ENCODE measurements at regions not wholly inside any gene's neighbourhood (a gene's known extent, or its start where the extent isn't known, plus 50 kb on each side); places are given as distances from the start of the nearest gene placed in this dataset.
A peak's percentile ranks its signal among the peaks of the same experiment; 100 is the strongest.

DNA sequence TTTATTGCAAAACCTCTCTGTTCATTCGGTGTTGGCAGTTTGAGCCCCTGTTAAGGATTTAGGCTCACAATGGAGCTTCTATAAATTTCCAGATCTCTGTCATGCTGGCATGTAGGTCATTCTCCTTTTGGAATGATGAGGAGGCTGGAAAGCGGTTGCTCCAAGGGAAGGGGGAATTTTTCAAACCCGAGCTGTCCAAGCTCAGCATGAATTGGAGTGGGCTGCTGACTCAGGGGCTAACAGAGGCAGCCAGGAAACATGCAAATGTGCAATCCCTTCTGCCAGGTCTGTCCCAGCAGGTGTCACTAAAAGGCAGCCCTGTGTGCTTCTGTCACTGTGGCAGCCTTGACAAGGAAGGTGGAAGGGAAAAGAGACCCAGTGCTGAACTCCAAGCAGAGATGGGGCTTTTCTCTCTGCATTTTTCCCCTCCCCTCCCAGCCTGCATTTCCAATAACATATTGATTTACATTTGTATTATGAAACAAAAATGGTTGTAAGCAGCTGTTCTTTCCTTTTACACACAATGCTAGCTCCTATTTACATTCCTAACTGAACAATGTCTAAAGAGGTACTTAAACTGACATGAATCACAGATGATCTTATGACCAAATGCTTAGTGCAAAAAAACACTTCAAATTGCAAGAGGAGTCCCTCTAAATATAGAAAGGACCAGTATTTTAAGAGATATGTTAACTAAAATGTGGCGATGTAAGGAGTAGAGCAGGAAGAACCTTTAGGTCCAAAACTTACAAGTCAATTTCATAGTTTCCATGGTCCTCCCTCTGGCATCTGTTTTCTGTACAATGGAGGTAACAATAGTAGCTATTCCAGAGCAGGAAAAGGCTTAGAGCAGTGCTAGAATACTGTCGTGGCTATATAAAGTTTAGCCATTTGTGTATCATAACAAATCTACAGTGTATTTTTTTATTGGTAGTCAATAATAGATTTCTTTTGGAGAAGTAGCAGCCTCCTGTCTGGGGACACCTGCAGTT lies 84.5 kb upstream of the ATP10A start:
- DNase-seq = peak; percentile 32

DNA sequence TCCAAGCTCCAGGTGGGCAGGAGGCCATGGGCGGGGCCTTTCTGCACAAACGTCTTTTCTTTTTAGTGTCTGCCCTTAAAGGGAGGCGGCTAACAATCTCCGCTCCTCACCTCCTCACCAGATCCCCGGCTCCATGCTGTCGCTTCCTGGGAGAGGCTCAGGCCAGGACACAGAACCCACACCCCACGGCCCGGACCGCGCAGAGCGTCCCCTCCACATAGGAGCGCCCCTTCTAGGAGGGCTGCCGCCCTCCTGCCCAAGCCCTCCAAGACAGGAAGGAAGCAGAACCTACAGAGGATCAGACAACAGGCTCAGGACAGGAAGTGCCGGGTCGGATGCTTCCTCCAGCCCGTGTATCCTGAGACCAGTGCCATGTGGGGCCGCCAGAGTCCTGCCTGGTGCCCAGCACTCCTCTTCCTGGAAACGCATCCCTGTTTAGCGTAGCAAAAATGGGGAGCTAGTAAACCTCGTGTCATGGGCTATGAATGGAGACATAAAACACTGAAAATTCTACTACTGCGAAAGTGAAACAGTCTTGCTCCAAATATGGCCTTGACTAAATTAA lies 83.2 kb upstream of the ATP10A start:
- no peak for DNase-seq

DNA sequence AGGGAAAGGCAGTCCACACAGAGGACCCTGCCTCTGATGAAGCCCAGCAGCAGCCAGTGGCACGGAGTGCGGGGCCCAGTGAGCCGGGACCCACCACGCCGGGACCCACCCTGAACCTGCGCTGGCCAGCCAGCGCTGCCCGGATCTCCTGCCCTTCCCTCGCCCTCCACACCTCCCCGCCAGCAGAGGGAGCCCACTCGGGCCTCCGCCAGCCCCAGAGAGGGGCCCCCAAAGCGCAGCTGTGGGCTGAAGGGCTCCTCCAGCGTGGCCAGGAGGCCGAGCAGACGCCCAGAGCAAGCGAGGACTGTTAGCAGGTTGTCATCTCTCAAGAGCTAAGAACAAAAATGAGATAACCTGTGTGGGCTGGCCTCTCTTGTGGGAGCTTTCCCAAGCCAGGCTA lies 81.3 kb upstream of the ATP10A start:
- no peak for DNase-seq

DNA sequence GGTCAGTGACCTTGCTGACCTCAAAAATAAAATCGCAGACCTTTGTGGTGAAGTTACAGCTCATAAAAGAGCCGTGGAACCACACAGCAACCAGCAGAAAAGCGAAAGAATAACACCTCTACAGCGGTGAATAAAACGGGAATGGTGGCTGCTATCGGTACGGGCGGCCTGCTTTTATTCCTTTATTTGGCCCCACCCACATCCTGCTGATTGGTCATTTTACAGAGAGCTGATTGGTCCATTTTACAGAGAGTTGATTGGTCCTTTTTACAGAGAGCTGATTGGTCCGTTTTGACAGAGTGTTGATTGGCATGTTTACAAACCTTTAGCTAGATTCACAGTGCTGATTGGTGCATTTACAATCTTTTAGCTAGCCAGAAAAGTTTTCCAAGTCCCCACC lies 80.7 kb upstream of the ATP10A start:
- DNase-seq = no peak

DNA sequence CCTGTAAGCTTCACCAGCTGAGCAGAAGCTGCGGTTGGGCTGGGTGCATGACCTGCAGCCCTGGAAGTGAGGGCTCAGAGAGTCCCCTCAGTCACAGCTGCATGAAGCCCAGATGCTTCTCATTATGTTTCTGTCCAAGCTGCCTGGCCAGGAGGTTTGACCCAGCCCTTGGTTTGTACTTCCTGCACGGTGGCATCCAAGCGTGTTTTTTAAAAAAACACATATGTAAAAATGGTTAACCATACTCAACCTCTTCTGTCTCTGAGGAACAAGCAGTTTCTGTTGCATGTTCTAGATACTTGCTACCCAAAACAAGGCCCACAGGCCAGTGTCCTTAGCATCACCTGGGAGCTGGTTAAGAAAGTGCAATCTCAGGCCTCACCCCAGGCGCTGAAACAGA lies 76.0 kb upstream of the ATP10A start:
- no peak for DNase-seq

DNA sequence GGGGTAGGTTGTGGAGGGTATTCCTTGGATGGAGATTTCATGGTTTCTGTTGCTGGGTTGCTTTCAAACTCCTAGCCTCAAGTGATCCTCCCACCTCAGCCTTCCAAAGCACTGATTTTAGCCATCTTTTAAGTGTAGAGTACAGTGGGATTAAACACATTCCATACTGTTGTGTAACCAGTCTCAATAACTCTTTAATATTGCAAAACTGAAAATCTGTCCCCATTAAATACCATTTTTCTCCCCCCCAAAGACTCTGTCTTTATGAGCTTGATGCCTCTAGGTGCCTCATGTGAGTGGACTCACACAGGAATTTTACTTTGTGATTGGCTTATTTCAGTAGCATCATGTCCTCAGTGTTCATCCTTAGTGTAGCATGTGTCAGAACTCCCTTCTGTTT lies 74.7 kb upstream of the ATP10A start:
- no peak for DNase-seq

DNA sequence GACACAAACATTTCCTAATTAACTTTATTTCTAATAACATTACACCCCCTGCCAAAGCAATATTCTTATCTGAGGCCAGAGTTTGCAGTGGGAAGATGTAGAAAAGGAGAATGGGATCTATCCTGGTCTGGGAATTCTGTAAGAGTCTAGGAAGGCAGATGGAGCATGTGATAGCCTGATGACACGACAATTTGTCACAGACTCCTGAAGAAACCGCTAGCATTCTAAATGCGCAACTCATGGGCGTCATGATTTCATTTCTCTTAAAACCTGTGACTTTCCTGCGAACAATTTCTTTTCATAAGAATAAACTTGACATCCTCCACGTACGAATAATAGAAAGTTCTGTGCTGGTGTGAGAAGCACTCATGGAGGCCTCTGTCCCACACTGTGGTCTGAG lies 72.9 kb upstream of the ATP10A start:
- peak; percentile 30 for DNase-seq

DNA sequence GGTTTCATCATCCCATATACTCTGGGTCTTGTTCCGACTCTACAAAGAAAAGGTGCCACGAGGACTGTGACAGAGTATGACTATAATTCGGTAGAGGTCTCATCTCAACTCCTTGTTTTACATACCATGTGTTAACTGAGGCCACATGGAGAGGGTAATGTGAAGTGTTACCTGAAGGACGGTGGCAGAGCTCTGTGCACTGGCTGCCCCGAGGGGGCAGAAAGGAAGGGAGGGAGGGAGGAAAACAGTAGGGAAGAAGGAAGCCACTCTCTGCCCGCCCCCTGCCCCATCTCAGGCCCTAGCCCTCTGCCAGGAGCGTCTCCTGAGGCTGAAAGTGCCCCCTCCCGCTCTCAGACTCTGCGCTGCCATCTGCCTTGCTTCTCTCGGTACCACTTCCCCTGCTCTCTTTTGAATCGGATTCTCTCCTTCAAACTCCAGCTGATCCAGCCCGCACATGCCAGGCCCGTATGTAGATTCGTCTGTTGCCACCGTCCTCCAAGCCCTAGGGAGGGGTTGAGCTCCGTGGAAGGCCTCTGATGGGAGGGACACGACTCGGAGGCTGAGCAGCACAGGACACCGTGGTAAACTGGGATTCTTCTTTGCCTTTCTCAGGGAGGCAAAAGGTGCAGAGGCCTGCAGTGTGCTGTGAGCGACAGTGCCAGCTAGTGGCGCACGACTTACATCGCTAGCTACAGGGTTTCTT lies 70.5 kb upstream of the ATP10A start:
- peak; percentile 92 for DNase-seq

DNA sequence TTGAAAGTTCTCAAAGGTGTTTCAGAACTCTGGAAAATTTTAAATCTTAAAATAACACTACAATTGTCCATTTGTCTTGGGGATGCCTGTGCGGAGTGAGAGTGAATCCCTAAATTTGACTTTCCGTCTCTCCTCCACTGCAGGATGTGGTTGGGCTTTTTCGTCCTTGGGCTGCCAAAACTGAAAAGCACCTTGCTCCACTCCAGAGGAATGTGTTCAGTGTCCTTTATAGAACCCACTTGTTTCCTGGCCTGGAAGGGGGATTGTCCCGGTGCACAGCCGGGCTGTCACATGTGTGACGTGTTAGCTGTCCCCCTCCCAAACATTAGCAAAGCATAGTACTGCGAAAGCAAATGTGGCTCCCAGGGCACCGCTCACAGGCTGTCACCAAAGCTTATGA lies 69.6 kb upstream of the ATP10A start:
- DNase-seq = no peak

DNA sequence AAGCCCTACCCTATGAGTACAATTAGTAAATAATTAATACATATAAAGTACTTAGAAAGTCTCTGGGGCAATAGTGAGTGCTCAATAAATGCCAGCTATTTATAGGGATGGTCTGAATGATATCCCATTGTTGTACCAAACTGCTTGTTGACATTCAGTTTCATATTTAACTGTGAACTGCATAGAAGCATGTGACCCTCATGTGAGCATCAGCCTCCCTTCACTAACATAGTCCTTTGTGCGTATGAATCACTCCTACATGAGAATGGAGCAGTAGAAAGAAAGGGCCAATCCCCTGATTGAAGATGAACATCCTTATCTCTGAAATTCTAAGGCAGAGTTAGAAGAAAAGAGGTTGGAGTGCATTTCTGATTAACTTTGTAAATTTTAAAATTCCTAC lies 68.7 kb upstream of the ATP10A start:
- peak; percentile 40 for DNase-seq

DNA sequence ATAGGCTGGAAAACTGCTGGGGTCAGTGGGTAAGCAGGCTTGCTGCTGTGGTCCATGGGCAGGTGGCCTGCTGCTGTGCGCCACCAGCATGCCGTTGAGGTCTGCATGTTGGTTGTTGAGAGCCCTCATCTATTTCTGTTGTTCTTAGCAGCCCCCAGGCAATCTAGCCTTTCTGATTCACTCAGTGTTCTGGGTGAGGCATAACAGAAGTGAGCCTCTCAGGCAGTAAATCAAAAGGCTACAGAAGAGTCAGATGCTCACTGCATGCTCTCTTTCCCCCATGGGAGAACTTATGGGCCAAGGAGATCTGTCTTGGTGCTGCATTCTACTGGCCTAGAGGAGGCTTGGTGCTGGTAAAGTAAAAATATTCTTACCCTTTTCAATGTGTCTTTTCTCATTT lies 67.8 kb upstream of the ATP10A start:
- DNase-seq = no peak

Measured in fibroblast of skin of back (primary cell).